NCI-H1105 treated with DMSO at 0.1 percent for 48 hours (cell line): ENCODE measurements at regions not wholly inside any gene's neighbourhood (a gene's known extent, or its start where the extent isn't known, plus 50 kb on each side); places are given as distances from the start of the nearest gene placed in this dataset.

ENCODE experiments used
- DNase-seq: peaks from one replicate; lab custom pipeline; 2025; lab: John Stamatoyannopoulos, UW

GRCh38 chr18:30072609-30073385 is 969.7 kb downstream of the DSC3 start:
- DNase-seq: no peak

GRCh38 chr18:30066288-30066687 is 976.3 kb downstream of the DSC3 start:
- DNase-seq: no peak

GRCh38 chr18:30057398-30057797 is 985.1 kb downstream of the DSC3 start:
- no peak for DNase-seq

- no peak for DNase-seq
These were observed 986.0 kb downstream of the DSC3 start for GRCh38 chr18:30056528-30056927.

- DNase-seq: no peak
These were observed 998.0 kb downstream of the DSC3 start for GRCh38 chr18:30044496-30044895.

- DNase-seq: no peak
These were observed 1003.3 kb downstream of the DSC3 start for GRCh38 chr18:30039201-30039600.

GRCh38 chr18:30034818-30035217 is 1007.7 kb downstream of the DSC3 start:
- DNase-seq: no peak

- no peak for DNase-seq
These were observed 1026.4 kb downstream of the DSC3 start for GRCh38 chr18:30016179-30016578.

- no peak for DNase-seq
These were observed 1037.6 kb downstream of the DSC3 start for GRCh38 chr18:30004965-30005364.

- DNase-seq: no peak
These were observed 1060.3 kb downstream of the DSC3 start for GRCh38 chr18:29982218-29982617.

- no peak for DNase-seq
These were observed 1062.7 kb downstream of the DSC3 start for GRCh38 chr18:29979881-29980280.

GRCh38 chr18:29969876-29970275 is 1072.7 kb downstream of the DSC3 start:
- no peak for DNase-seq

- DNase-seq: no peak
These were observed 1080.0 kb downstream of the DSC3 start for GRCh38 chr18:29962579-29962978.

- no peak for DNase-seq
These were observed 1082.0 kb downstream of the DSC3 start for GRCh38 chr18:29960539-29960938.

GRCh38 chr18:29930231-29930630 is 1112.3 kb downstream of the DSC3 start:
- no peak for DNase-seq

GRCh38 chr18:29928081-29928480 is 1114.5 kb downstream of the DSC3 start:
- no peak for DNase-seq

GRCh38 chr18:29925566-29925965 is 1117.0 kb downstream of the DSC3 start:
- DNase-seq: no peak

- no peak for DNase-seq
These were observed 1130.2 kb downstream of the DSC3 start for GRCh38 chr18:29912351-29912750.

GRCh38 chr18:29892960-29893558 is 1149.5 kb downstream of the DSC3 start:
- peak; percentile 34 for DNase-seq

GRCh38 chr18:29883114-29883513 is 1159.4 kb downstream of the DSC3 start:
- no peak for DNase-seq

- DNase-seq: no peak
These were observed 1159.9 kb downstream of the DSC3 start for GRCh38 chr18:29882620-29883019.

- DNase-seq: no peak
These were observed 1162.8 kb downstream of the DSC3 start for GRCh38 chr18:29879763-29880162.

GRCh38 chr18:29874519-29875098 is 1167.9 kb downstream of the DSC3 start:
- peak; percentile 51 for DNase-seq
